GM23338 (cell line): ENCODE measurements at regions not wholly inside any gene's neighbourhood (a gene's known extent, or its start where the extent isn't known, plus 50 kb on each side); places are given as distances from the start of the nearest gene placed in this dataset.

Experiments
- ATAC-seq: fragments of 200-7000 bp; cut with Tn5 transposase; 3 replicates; pipeline ENCODE4 v1.9.1; 2020
- DNase-seq: peaks from one replicate; pipeline ENCODE4 v3.0.0-alpha.2; 2015; ENCODE audit warnings: low spot score
- H2AFZ ChIP-seq: fragments of 200-600 bp; sonication (generic); 2 replicates; pipeline ENCODE4 v1.8.0; 2016; ENCODE audit warnings: antibody characterized with exemption, mild to moderate bottlenecking, moderate library complexity
- H3F3A ChIP-seq: fragments of 200-600 bp; sonication (generic); replicated peaks from 2 replicates; pipeline ENCODE4 v1.8.0; 2017; ENCODE audit warnings: antibody characterized with exemption, mixed run types, low read depth
- H3K27ac ChIP-seq: fragments of 200-600 bp; sonication (generic); 2 replicates; pipeline ENCODE4 v1.6.1; 2016; ENCODE audit warnings: low read depth
- H3K27me3 ChIP-seq: fragments of 200-600 bp; sonication (generic); 2 replicates; pipeline ENCODE4 v1.8.0; 2016; ENCODE audit warnings: mild to moderate bottlenecking, mixed run types, moderate library complexity; ENCODE audit not compliant: insufficient read depth
- H3K36me3 ChIP-seq: fragments of 200-600 bp; sonication (generic); 2 replicates; pipeline ENCODE4 v1.8.0; 2016; ENCODE audit warnings: mild to moderate bottlenecking; ENCODE audit not compliant: insufficient read depth
- H3K4me1 ChIP-seq: fragments of 200-600 bp; sonication (generic); 2 replicates; pipeline ENCODE4 v1.8.0; 2016; ENCODE audit warnings: mild to moderate bottlenecking, moderate library complexity; ENCODE audit not compliant: insufficient read depth
- H3K4me2 ChIP-seq: fragments of 200-600 bp; sonication (generic); 2 replicates; pipeline ENCODE4 v1.7.1; 2017; ENCODE audit warnings: mixed run types
- H3K4me3 ChIP-seq: fragments of 200-600 bp; sonication (generic); 2 replicates; pipeline ENCODE4 v1.6.1; 2016; ENCODE audit warnings: mixed run types
- H3K79me2 ChIP-seq: fragments of 200-600 bp; sonication (generic); replicated peaks from 2 replicates; pipeline ENCODE4 v1.8.0; 2017; ENCODE audit warnings: mild to moderate bottlenecking; ENCODE audit not compliant: insufficient read depth
- H3K9me2 ChIP-seq: fragments of 200-600 bp; sonication (generic); 2 replicates; pipeline ENCODE4 v1.8.0; 2017; ENCODE audit not compliant: insufficient read depth
- H4K20me1 ChIP-seq: fragments of 200-600 bp; sonication (generic); replicated peaks from 2 replicates; pipeline ENCODE4 v1.8.0; 2017; ENCODE audit warnings: mild to moderate bottlenecking; ENCODE audit not compliant: insufficient read depth
- H3K27ac Mint-ChIP-seq: 2 replicates; pipeline ENCODE4 v1.8.0; 2020; ENCODE audit warnings: inconsistent platforms, mild to moderate bottlenecking, moderate library complexity, mixed read lengths
- H3K27me3 Mint-ChIP-seq: 3 replicates; pipeline ENCODE4 v1.8.0; 2022; ENCODE audit warnings: low read depth, mild to moderate bottlenecking, moderate library complexity, mixed read lengths, inconsistent platforms; ENCODE audit not compliant: insufficient read depth, poor library complexity
- H3K36me3 Mint-ChIP-seq: 3 replicates; pipeline ENCODE4 v1.8.0; 2021; ENCODE audit warnings: low read depth, mild to moderate bottlenecking, inconsistent platforms, moderate library complexity, mixed read lengths
- H3K4me1 Mint-ChIP-seq: 3 replicates; pipeline ENCODE4 v1.8.0; 2020; ENCODE audit warnings: mild to moderate bottlenecking, inconsistent platforms, mixed read lengths
- H3K4me3 Mint-ChIP-seq: 3 replicates; pipeline ENCODE4 v1.8.0; 2021; ENCODE audit warnings: moderate library complexity, mild to moderate bottlenecking, inconsistent platforms, mixed read lengths
- H3K9me3 Mint-ChIP-seq: 3 replicates; pipeline ENCODE4 v1.8.0; 2020; ENCODE audit warnings: moderate library complexity, mild to moderate bottlenecking, inconsistent platforms, mixed read lengths
- CREB1 ChIP-seq: fragments of 250-450 bp; sonication (Bioruptor Pico); IDR thresholded peaks from 2 replicates; pipeline ENCODE4 v1.5.0; 2020; ENCODE audit warnings: low read depth, mild to moderate bottlenecking, moderate library complexity
- CTCF ChIP-seq, 2 experiments: fragments of 200-600 bp in 1 of 2; sonication (generic) in 1 of 2; conservative IDR thresholded peaks; 2 replicates each; pipeline versions ENCODE4 v1.5.1 to v1.6.1; 2016 to 2017; ENCODE audit warnings: antibody characterized with exemption in 2 of 2, low read depth in 2 of 2, mild to moderate bottlenecking in 2 of 2, moderate library complexity in 1 of 2
- ETS1 ChIP-seq: IDR thresholded peaks from 2 replicates; pipeline ENCODE4 v1.6.1; 2016; ENCODE audit warnings: antibody characterized with exemption
- EZH2 ChIP-seq: fragments of 200-600 bp; sonication (generic); IDR thresholded peaks from one replicate; pipeline ENCODE4 v1.8.0; 2017; ENCODE audit warnings: antibody characterized with exemption, mild to moderate bottlenecking, low read depth; ENCODE audit not compliant: unreplicated experiment
- JUNB ChIP-seq: IDR thresholded peaks from one replicate; pipeline ENCODE4 v1.6.1; 2016; ENCODE audit warnings: antibody characterized with exemption; ENCODE audit not compliant: unreplicated experiment
- NANOG ChIP-seq: IDR thresholded peaks from 2 replicates; pipeline ENCODE4 v1.6.1; 2016; ENCODE audit warnings: antibody characterized with exemption, borderline replicate concordance
- ZNF114 ChIP-seq: fragments of 250-450 bp; sonication (Bioruptor Pico); IDR thresholded peaks from 2 replicates; pipeline ENCODE4 v1.5.0; 2020; ENCODE audit warnings: mild to moderate bottlenecking, moderate library complexity
- ZNF462 ChIP-seq: fragments of 250-450 bp; sonication (Bioruptor Pico); IDR thresholded peaks from 2 replicates; pipeline ENCODE4 v1.5.0; 2020; ENCODE audit warnings: mild to moderate bottlenecking, moderate library complexity

GRCh38 chr2:45232818-45233217 is 223.6 kb upstream of the SIX2 start:
- no peak for TF ChIP-seq JUNB
- no peak for TF ChIP-seq ETS1
- no peak for TF ChIP-seq NANOG
- no peak for TF ChIP-seq EZH2
- TF ChIP-seq ZNF462 (CRISPR knock-in tag), result no peak
- H3K9me3 Mint-ChIP-seq, result peaks cover 3% of the 10 kb centered on the region; the same call in 1 of the 3 replicates
- no peaks in the 10 kb centered on the region for H3K4me1 Mint-ChIP-seq
- no peak overlapping the region for H3K4me3 ChIP-seq
- H4K20me1 ChIP-seq, result no peaks in the 10 kb centered on the region
- H3K27me3 Mint-ChIP-seq, result no peaks in the 10 kb centered on the region
- no peaks in the 10 kb centered on the region for H3K36me3 ChIP-seq
- ATAC-seq, result no peak
- H3F3A ChIP-seq, result no peaks in the 10 kb centered on the region
- H3K4me1 ChIP-seq, result no peaks in the 10 kb centered on the region
- H3K36me3 Mint-ChIP-seq, result no peaks in the 10 kb centered on the region
- DNase-seq, result no peak
- no peak overlapping the region for H3K4me3 Mint-ChIP-seq
- no peak overlapping the region for H3K27ac ChIP-seq
- peaks cover 10% of the 10 kb centered on the region; the same call in 1 of the 2 replicates for H3K9me2 ChIP-seq
- no peaks in the 10 kb centered on the region for H3K27me3 ChIP-seq
- H2AFZ ChIP-seq, result no peak overlapping the region
- H3K79me2 ChIP-seq, result no peaks in the 10 kb centered on the region
- H3K4me2 ChIP-seq, result no peak overlapping the region
- H3K27ac Mint-ChIP-seq, result no peak overlapping the region

- no peak for ATAC-seq
- peaks cover 3% of the 10 kb centered on the region; the same call in 2 of the 3 replicates for H3K4me1 Mint-ChIP-seq
- Histone ChIP-seq H4K20me1 (no peaks in the 10 kb centered on the region), H3K79me2 (no peaks in the 10 kb centered on the region), H3K36me3 (no peaks in the 10 kb centered on the region), H3K27me3 (no peaks in the 10 kb centered on the region), H3K4me3 (no peak overlapping the region), H3K4me1 (no peaks in the 10 kb centered on the region; the same call in 1 of the 2 replicates), H3K27ac (no peak overlapping the region), H3K9me2 (peaks cover 9% of the 10 kb centered on the region; the same call in 1 of the 2 replicates), H2AFZ (no peak overlapping the region), H3F3A (no peaks in the 10 kb centered on the region), H3K4me2 (no peak overlapping the region)
- no peak overlapping the region for H3K27ac Mint-ChIP-seq
- no peak for DNase-seq
- H3K36me3 Mint-ChIP-seq, result no peaks in the 10 kb centered on the region
- H3K4me3 Mint-ChIP-seq, result no peak overlapping the region
- H3K9me3 Mint-ChIP-seq, result peaks cover 6% of the 10 kb centered on the region; the same call in 2 of the 3 replicates
- no peaks in the 10 kb centered on the region for H3K27me3 Mint-ChIP-seq
- no peak for TF ChIP-seq ZNF114 (CRISPR knock-in tag)
- TF ChIP-seq CTCF (conservative IDR thresholded peaks at IDR 0.05; ENCODE audit: low read depth in 2 of 2), result no peak
- TF ChIP-seq CREB1, result no peak
Observed at GRCh38 chr2:45229411-45229810, 220.2 kb upstream of the SIX2 start.
